HAP-1 (cell line): ENCODE measurements at regions not wholly inside any gene's neighbourhood (a gene's known extent, or its start where the extent isn't known, plus 50 kb on each side); places are given as distances from the start of the nearest gene placed in this dataset.
"Not testable (repeated sequence)": the region's sequence is repeated elsewhere in the genome, so short reads cannot be mapped to it uniquely, and the experiment has no call there.

Experiments
- DNase-seq, 2 experiments: peaks; one replicate each; pipeline ENCODE4 v3.0.0-alpha.2; 2016 to 2020; ENCODE audit warnings: low spot score in 2 of 2
- H3K27me3 ChIP-seq: fragments of 250-450 bp; sonication (Bioruptor Pico); 2 replicates; pipeline ENCODE4 v1.5.1; 2020; ENCODE audit warnings: low read depth, mild to moderate bottlenecking, moderate library complexity
- H3K36me3 ChIP-seq: fragments of 250-450 bp; sonication (Bioruptor Pico); replicated peaks from 2 replicates; pipeline ENCODE4 v1.5.1; 2020; ENCODE audit warnings: mild to moderate bottlenecking
- H3K4me1 ChIP-seq: fragments of 250-450 bp; sonication (Bioruptor Pico); 2 replicates; pipeline ENCODE4 v1.5.1; 2020; ENCODE audit warnings: mild to moderate bottlenecking
- H3K4me3 ChIP-seq: fragments of 250-450 bp; sonication (Bioruptor Pico); 2 replicates; pipeline ENCODE4 v1.5.1; 2020; ENCODE audit warnings: mild to moderate bottlenecking, moderate library complexity
- H3K9me3 ChIP-seq: fragments of 250-450 bp; sonication (Bioruptor Pico); 2 replicates; pipeline ENCODE4 v1.5.1; 2020; ENCODE audit warnings: mild to moderate bottlenecking, moderate library complexity
- in situ Hi-C: fragments of 300-500 bp; cut with MboI; formaldehyde crosslinking; loops from 3 replicates; pipeline ENCODE4 v1.14.3; 2020; ENCODE audit warnings: low sequenced_read_pairs, inconsistent platforms, mixed read lengths

DNA sequence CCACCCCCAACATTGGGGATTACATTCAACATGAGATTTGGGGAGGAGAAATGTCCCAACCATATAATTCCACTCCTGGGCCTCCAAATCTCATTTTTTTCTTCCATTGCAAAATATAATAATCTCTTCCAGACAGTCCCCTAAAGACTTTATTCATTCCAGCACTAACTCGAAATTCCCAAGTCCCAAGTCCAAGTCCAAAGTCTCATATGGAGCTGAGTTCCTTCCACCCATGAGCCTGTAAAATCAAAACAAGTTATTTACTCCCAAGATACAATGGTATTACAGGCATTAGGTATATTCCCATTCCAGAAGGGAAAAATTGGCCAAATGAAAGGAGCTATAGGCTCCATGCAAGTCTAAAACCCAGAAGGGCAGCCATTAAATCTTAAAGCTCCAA, 56.7 kb downstream of the P2RY1 start:
- in situ Hi-C loops: no loop called here
- Histone ChIP-seq H3K4me3 (no peak overlapping the region), H3K36me3 (no peaks in the 10 kb centered on the region), H3K27me3 (0 out of 2 replicates have a peak, but pooled peaks cover 3% of the 10 kb centered on the region), H3K4me1 (peaks cover 5% of the 10 kb centered on the region; the same call in 1 of the 2 replicates), H3K9me3 (no peaks in the 10 kb centered on the region)
- no peak for DNase-seq

DNA sequence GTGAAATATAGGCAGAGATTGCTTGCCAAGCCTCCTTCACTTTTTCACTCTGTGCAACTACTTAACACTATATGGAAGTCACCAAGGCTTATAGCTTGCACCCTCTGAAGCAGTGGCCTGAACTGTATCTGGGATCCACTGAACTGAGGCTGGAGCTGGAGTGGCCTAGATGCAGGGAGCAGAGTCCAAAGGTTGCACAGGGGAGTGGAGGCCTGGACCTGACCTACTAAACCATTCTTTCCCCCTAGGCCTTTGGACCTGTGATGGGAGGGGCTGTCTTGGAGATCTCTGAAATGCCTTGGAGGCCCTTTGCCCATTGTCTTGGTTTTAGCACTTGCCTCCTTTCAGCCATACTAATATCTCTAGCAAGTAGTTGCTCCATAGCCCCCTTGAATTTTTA, 57.5 kb downstream of the P2RY1 start:
- no peaks in the 10 kb centered on the region for H3K9me3 ChIP-seq

DNA sequence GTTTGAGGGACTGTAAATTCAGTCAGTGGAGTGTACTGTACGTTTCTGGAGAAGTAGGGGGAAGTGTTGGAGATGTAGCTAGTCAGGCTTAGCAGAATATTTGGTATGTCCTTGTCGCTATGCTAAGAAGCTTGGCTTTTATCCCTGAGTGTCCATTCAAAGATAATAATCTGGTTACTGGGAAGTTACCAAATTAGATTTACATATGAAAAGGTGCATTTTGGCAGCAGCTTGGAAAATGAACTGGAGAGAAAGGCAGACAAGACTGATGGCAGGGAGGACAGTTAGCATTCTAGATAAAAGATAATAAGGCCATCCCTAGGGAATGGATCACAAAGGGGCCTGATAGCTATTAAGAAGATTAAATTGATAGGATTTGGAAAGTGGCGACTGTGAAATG, 58.7 kb downstream of the P2RY1 start:
- peaks cover 5% of the 10 kb centered on the region; the same call in 1 of the 2 replicates for H3K4me1 ChIP-seq
- no peak overlapping the region for H3K4me3 ChIP-seq
- H3K9me3 ChIP-seq: no peaks in the 10 kb centered on the region
- no peaks in the 10 kb centered on the region for H3K36me3 ChIP-seq
- no peaks in the 10 kb centered on the region for H3K27me3 ChIP-seq
- in situ Hi-C loops: no loop called here
- DNase-seq: peak in 1 of 2 experiments; percentile 49

More for the DNA sequence above, 57.5 kb downstream of the P2RY1 start:
- no peak for DNase-seq
- H3K4me1 ChIP-seq: peaks cover 5% of the 10 kb centered on the region; the same call in 1 of the 2 replicates
- in situ Hi-C loops: no loop called here
- 0 out of 2 replicates have a peak, but pooled peaks cover 3% of the 10 kb centered on the region for H3K27me3 ChIP-seq
- H3K36me3 ChIP-seq: no peaks in the 10 kb centered on the region
- H3K4me3 ChIP-seq: no peak overlapping the region

DNA sequence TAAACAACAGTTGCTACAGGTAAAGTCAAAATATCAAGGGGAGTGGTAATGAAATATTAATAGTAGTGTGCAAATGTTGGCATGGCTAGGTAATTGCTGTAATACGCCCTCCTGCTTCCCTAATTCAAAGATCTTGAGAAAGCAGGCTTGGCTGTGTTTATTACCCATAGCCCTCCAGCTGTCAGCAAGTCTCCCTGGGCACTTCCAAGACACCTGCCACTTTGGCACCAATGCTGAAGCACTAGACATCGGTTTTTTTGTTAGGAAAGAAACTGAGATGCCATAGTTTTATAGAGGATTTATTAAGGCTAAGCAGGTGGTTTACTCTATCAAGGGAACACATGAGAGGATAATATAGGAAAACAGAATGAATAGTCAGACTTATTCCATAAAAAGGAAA, 64.4 kb downstream of the P2RY1 start:
- no peak overlapping the region for H3K4me3 ChIP-seq
- H3K36me3 ChIP-seq: no peaks in the 10 kb centered on the region
- in situ Hi-C loops: no loop called here
- H3K9me3 ChIP-seq: no peaks in the 10 kb centered on the region
- H3K4me1 ChIP-seq: no peaks in the 10 kb centered on the region; the same call in 1 of the 2 replicates
- H3K27me3 ChIP-seq: no peaks in the 10 kb centered on the region
- no peak for DNase-seq

DNA sequence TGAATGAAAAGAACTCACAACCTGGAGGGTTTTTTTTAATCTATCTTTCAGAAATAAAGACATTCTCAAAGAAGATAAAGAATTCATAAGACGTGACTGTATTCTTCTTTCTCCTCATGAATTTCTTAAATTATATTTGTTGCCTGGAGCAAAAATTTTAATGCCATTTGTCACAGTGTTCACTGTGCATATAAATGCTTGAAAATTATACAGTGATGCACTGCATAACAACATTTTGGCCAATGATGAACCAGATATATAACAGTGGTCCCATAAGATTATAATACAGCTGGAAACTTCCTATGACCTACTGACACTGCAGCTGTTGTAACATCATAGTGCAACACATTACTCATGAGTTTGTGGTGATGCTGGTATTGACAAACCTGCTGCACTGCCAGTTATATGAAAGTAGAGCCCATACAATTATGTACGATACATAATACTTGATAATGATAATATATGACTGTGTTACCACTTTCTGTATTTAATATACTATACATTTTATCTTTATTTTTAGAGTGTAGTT, 67.3 kb downstream of the P2RY1 start:
- DNase-seq: no peak
- H3K4me3 ChIP-seq: no peak overlapping the region
- H3K9me3 ChIP-seq: no peaks in the 10 kb centered on the region
- no peaks in the 10 kb centered on the region for H3K27me3 ChIP-seq
- H3K36me3 ChIP-seq: no peaks in the 10 kb centered on the region
- in situ Hi-C loops: no loop called here
- no peaks in the 10 kb centered on the region for H3K4me1 ChIP-seq

DNA sequence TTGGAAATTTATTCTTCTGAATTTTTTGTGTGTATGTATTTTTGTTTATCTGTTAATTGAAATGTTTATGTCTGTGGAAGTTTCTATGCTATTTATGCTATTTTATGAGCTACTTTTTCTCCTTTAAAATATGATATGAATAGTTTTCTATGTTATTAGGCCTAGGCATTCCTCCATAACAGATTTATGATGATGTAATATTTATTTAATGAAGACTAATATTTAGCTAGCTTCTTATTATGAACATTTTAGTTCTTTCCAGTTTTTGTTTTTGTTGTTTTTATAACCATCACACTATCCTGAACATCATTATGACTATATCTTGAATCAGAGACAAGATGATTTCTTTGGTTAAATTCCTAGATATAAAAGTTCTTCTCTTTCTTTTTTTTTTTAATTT, 70.7 kb downstream of the P2RY1 start:
- DNase-seq: no peak
- Histone ChIP-seq H3K9me3 (no peaks in the 10 kb centered on the region), H3K36me3 (no peaks in the 10 kb centered on the region), H3K4me1 (no peaks in the 10 kb centered on the region), H3K27me3 (no peaks in the 10 kb centered on the region), H3K4me3 (no peak overlapping the region)
- in situ Hi-C loops: no loop called here

DNA sequence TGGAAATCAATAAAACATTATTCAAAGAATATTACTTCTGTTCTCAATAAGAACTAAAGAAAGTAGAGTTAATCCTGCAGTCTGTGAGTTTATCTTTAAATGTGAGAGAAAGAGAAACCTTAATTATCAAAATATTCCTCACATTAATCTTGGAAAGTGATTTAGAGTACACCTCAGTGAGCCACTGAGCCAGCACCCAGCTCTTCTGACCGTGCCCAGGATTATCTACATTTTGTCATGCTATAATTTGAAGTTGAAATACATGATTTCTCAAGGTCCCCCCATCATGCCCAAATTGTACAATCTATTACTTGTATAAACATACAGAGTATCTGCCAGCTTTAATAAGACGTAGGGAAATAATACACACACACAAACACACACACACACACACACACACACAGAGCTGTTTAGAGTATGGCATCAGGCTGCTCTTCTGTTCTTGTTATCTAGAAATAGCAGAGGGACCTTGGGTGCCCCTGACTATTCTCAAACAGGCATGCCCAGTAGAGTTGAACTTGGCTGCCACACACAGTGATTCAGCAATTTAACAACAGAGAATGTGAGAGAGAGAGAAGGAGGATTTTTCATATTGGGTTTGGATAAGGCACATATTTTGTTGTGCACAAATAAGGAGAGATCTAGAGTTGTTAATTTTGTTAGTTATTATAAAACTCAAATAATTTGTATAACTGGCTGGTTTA, 74.4 kb downstream of the P2RY1 start:
- Histone ChIP-seq H3K36me3 (no peaks in the 10 kb centered on the region), H3K4me1 (no peaks in the 10 kb centered on the region), H3K27me3 (no peaks in the 10 kb centered on the region), H3K9me3 (no peaks in the 10 kb centered on the region), H3K4me3 (no peak overlapping the region)
- in situ Hi-C loops: no loop called here
- DNase-seq: no peak

DNA sequence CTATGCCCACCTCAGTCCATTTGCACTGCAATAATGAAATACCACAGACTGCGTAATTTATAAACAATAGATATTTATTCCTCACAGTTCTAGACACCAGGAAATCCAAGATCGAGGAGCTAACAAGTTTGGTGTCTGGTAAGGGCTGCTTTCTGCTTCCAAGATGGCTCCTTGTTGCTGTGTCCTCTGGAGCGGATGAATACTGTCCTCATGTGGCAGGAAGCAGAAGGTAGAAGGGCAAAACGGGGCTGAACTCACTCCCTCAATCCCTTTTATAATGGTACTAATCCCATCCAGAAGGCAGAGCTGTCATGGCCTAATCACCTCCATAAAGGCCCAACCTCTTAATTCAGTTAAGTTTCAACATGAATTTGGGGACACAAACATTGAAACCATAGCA, 75.3 kb downstream of the P2RY1 start:
- Histone ChIP-seq H3K9me3 (no peaks in the 10 kb centered on the region), H3K4me3 (no peak overlapping the region), H3K27me3 (no peaks in the 10 kb centered on the region), H3K4me1 (no peaks in the 10 kb centered on the region), H3K36me3 (no peaks in the 10 kb centered on the region)
- in situ Hi-C loops: no loop called here
- peak in 1 of 2 experiments; percentile 26 for DNase-seq

DNA sequence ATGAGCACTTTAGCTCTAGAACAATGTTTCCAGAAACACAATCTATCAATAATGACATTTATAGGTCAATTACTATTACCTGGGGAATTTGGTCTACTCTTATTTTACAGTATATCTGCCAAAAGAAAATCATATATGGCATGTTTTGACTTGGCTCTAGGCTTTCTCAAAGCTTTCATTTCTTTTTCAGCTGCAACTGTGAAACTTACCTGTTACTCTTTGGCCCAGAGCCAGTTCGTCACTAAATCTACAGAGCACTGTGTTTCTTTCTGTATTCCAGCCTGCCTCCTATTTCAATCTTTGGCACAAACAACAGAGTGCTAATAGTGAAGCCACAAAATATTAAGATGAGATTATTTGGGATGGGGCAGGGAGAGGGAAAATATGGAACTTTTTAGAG, 76.0 kb downstream of the P2RY1 start:
- Histone ChIP-seq H3K36me3 (no peaks in the 10 kb centered on the region), H3K27me3 (no peaks in the 10 kb centered on the region), H3K4me1 (no peaks in the 10 kb centered on the region), H3K4me3 (no peak overlapping the region), H3K9me3 (no peaks in the 10 kb centered on the region)
- in situ Hi-C loops: no loop called here
- DNase-seq: no peak

DNA sequence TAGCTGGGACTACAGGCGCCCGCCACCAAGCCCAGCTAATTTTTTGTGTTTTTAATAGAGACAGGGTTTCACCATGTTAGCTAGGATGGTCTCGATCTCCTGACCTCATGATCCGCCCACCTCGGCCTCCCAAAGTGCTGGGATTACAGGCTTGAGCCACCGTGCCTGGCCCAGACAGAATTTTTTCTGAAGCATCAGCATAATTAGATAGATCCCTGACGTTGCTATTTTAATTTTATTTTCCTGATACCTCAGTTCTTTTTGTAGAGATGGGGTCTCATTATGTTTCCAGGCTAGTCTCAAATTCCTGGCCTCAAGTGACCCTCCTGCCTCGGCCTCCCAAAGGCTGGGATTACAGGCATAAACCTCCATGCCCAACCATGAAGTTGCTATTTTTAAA, 79.8 kb downstream of the P2RY1 start:
- in situ Hi-C loops, DNase-seq: not testable (repeated sequence)

DNA sequence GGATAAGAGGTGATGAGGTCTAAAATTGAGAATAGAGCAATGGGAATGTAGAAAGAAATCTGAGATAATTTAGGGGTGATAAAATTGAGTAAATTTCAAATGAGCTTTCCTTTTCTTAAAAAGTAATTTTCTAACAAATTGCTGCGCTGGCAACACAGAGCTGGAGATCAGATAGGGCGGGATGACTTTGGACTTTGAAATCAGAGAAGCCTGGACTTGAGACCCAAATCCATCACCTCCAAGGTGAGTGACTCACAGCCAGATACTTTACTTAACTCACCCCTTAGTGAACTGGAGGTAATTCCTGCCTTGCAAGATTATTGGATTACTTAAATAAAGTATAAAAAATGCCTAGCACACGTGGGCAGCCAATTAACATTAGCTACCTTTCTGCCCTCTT, 80.8 kb downstream of the P2RY1 start:
- no peaks in the 10 kb centered on the region for H3K9me3 ChIP-seq
- no peak overlapping the region for H3K4me3 ChIP-seq
- in situ Hi-C loops: no loop called here
- DNase-seq: no peak
- H3K27me3 ChIP-seq: no peaks in the 10 kb centered on the region
- H3K36me3 ChIP-seq: no peaks in the 10 kb centered on the region
- H3K4me1 ChIP-seq: no peaks in the 10 kb centered on the region

More for the DNA sequence above, 79.8 kb downstream of the P2RY1 start:
- H3K36me3 ChIP-seq, H3K4me1 ChIP-seq, H3K27me3 ChIP-seq, H3K4me3 ChIP-seq, H3K9me3 ChIP-seq: not testable (repeated sequence)

DNA sequence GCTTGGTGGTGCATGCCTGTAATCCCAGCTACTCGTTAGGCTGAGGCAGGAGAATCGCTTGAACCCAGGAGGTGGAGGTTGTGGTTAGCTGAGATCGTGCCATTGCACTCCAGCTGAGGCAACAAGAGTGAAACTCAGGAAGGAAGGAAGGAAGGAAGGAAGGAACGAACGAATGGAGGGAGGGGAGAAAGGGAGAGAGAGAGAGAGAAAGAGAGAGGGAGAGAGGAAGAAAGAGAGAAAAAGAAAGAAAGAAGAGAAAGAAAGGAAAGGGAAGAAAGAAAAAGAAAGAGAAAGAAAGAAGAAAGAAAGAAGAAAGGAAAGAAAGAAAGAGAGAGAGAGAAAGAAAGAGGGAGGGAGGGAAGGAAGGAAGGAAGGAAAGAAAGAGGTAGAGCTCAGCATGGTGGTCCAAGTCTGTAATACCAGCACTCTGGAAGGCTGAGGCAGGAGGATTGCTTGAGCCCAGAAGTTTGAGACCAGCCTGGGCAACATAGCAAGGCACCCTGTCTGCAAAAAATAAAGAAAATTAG, 81.9 kb downstream of the P2RY1 start:
- in situ Hi-C loops: no loop called here
- Histone ChIP-seq H3K4me1 (no peaks in the 10 kb centered on the region), H3K36me3 (no peaks in the 10 kb centered on the region), H3K9me3 (no peaks in the 10 kb centered on the region), H3K4me3 (no peak overlapping the region), H3K27me3 (no peaks in the 10 kb centered on the region)
- DNase-seq: no peak

DNA sequence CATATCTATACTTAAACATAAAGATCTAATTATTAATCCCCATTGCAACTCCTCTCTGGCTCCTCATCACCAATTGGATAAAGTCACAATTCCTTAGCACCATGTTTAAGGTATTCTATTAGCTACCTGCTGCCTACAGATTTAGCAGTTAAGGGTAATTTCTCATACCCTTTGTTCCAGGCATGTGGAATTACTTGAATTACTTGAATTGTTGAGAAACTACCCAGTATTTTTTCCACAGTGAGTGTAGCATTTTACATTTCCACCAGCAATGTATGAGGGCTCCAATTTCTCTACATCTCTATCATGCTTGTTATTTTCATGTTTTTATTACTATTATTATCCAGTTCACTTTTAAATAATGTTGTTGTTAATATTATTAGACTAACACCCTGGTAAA, 86.4 kb downstream of the P2RY1 start:
- Histone ChIP-seq H3K36me3 (no peaks in the 10 kb centered on the region), H3K27me3 (no peaks in the 10 kb centered on the region), H3K4me3 (no peak overlapping the region), H3K9me3 (no peaks in the 10 kb centered on the region), H3K4me1 (no peaks in the 10 kb centered on the region)
- DNase-seq: no peak
- in situ Hi-C loops: no loop called here

DNA sequence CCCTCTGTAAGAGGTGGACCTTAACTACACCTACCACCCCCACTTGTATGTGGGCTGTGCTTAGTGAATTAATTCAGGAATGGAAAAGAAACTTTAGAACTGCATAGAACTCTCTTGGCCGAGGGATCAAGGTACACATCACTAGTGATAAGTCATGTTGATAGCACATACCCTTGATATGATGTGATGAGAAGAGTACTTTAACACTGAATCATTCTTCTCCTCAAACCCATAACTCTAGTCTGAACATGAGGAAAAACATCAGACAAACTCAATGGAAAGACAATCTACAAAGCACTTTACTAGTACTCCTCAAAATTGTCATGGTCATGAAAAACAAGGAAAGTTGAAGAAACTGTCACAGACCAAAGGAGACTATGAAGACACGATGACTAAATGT, 87.6 kb downstream of the P2RY1 start:
- Histone ChIP-seq H3K9me3 (no peaks in the 10 kb centered on the region), H3K4me1 (no peaks in the 10 kb centered on the region), H3K27me3 (no peaks in the 10 kb centered on the region), H3K36me3 (no peaks in the 10 kb centered on the region), H3K4me3 (no peak overlapping the region)
- DNase-seq: no peak
- in situ Hi-C loops: no loop called here
